Right lobe of liver (tissue), 4 donors: ENCODE measurements at regions not wholly inside any gene's neighbourhood (a gene's known extent, or its start where the extent isn't known, plus 50 kb on each side); places are given as distances from the start of the nearest gene placed in this dataset.
"Not testable (repeated sequence)": the region's sequence is repeated elsewhere in the genome, so short reads cannot be mapped to it uniquely, and the experiment has no call there.

Source experiments
- POLR2A ChIP-seq: fragments of 450-650 bp; IDR thresholded peaks from one replicate; pipeline ENCODE4 v1.6.1; 2017; ENCODE audit warnings: antibody characterized with exemption, mild to moderate bottlenecking
- TF ChIP-seq, protein P1 (sequence below), 4 donors: fragments of 200-600 bp in 3 of 4; fragments of 450-650 bp in 1 of 4; IDR thresholded peaks; one replicate each; pipeline versions ENCODE4 v1.5.1 to v1.8.0; 2016 to 2022; ENCODE audit warnings: antibody characterized with exemption in 4 of 4, mild to moderate bottlenecking in 2 of 4
- donor health status: DM: no; HTN: no; CAD: no.
- donor health status: DM: no; HTN: no; CAD: no.
- donor health status: DM: no; HTN: yes; CAD: no.

DNA sequence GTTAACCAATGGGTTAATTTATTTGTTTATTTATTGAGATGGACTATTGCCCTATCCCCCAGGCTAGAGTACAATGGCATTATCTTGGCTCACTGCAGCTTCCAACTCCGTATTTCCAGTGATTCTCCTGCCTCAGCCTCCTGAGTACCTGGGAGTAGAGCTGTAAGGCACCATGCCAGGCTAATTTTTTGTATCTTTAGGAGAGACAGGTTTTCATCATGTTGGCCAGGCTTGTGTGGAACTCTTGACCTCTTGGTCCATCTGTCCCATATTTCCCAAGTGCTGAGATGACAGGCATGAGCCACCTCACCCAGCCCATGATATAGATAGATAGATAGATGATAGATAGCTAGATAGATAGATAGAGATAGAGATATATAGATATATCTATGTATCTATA is 249.4 kb downstream of the TSPY2 start:
- TF ChIP-seq, protein P1, sequence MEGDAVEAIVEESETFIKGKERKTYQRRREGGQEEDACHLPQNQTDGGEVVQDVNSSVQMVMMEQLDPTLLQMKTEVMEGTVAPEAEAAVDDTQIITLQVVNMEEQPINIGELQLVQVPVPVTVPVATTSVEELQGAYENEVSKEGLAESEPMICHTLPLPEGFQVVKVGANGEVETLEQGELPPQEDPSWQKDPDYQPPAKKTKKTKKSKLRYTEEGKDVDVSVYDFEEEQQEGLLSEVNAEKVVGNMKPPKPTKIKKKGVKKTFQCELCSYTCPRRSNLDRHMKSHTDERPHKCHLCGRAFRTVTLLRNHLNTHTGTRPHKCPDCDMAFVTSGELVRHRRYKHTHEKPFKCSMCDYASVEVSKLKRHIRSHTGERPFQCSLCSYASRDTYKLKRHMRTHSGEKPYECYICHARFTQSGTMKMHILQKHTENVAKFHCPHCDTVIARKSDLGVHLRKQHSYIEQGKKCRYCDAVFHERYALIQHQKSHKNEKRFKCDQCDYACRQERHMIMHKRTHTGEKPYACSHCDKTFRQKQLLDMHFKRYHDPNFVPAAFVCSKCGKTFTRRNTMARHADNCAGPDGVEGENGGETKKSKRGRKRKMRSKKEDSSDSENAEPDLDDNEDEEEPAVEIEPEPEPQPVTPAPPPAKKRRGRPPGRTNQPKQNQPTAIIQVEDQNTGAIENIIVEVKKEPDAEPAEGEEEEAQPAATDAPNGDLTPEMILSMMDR (IDR thresholded peaks at IDR 0.05) = not testable (repeated sequence)
- TF ChIP-seq POLR2A = not testable (repeated sequence)
